ENCODE measurements at regions not wholly inside any gene's neighbourhood (a gene's known extent, or its start where the extent isn't known, plus 50 kb on each side); places are given as distances from the start of the nearest gene placed in this dataset.
A peak's percentile ranks its signal among the peaks of the same experiment; 100 is the strongest.

GRCh38 chr6:79841577-79842375, 105.6 kb downstream of the ELOVL4 start:
- ChIA-PET POLR2A (no interaction called here), CTCF (interaction anchor here (1.2 to 1.7 kb wide), 3 partner anchors 23 to 63 kb away, joined by 3 to 13 read pairs (median 4); no protein-coding TSS in a partner anchor)
- intact Hi-C loops (cut with micrococcal nuclease) (no loop called here), dilution Hi-C loops (cut with MboI; ENCODE audit: extremely low pct_ligation_motif_present, low sequenced_read_pairs) (no loop called here)
- no peaks in the 10 kb centered on the region for H4K20me1 ChIP-seq (replicated peaks; ENCODE audit: control insufficient read depth, extremely low read depth, insufficient read depth, low read length)
- H3K9me1 ChIP-seq (replicated peaks; ENCODE audit: control insufficient read depth, extremely low read depth, insufficient read depth, low read length) = no peaks in the 10 kb centered on the region
- no peak overlapping the region for H3K4me3 ChIP-seq (replicated peaks in 1 of 3; ENCODE audit: insufficient read depth in 1 of 3, low read depth in 1 of 3, low read length in 3 of 3)
- no peaks in the 10 kb centered on the region for H3K4me1 ChIP-seq (ENCODE audit: control insufficient read depth, extremely low read depth, insufficient read depth, low read length)
- no TSS peak for BruUV-seq (replicated peaks)
- peak; percentile 24 for TF ChIP-seq FOS (IDR thresholded peaks at IDR 0.05; ENCODE audit: borderline replicate concordance, insufficient read depth, low read length)
- no peak for TF ChIP-seq POLR2AphosphoS5 (IDR thresholded peaks at IDR 0.05; ENCODE audit: insufficient read depth, low read depth, low read length)
- TF ChIP-seq, protein P1, sequence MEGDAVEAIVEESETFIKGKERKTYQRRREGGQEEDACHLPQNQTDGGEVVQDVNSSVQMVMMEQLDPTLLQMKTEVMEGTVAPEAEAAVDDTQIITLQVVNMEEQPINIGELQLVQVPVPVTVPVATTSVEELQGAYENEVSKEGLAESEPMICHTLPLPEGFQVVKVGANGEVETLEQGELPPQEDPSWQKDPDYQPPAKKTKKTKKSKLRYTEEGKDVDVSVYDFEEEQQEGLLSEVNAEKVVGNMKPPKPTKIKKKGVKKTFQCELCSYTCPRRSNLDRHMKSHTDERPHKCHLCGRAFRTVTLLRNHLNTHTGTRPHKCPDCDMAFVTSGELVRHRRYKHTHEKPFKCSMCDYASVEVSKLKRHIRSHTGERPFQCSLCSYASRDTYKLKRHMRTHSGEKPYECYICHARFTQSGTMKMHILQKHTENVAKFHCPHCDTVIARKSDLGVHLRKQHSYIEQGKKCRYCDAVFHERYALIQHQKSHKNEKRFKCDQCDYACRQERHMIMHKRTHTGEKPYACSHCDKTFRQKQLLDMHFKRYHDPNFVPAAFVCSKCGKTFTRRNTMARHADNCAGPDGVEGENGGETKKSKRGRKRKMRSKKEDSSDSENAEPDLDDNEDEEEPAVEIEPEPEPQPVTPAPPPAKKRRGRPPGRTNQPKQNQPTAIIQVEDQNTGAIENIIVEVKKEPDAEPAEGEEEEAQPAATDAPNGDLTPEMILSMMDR (IDR thresholded peaks at IDR 0.05; ENCODE audit: extremely low read depth in 1 of 2, insufficient read depth in 1 of 2, low read depth in 1 of 2, low read length in 2 of 2) = peak in 1 of 2 donors; percentile 1
- DNase-seq (ENCODE audit: low read depth, low spot score) = no peak
- no peak overlapping the region for H2AFZ ChIP-seq (ENCODE audit: low read depth, low read length)
- no peak overlapping the region for H3K27ac ChIP-seq (ENCODE audit: insufficient read depth, low read depth, low read length)
- no peak overlapping the region for H3K4me2 ChIP-seq (ENCODE audit: insufficient read depth, low read length)
- no peaks in the 10 kb centered on the region for H3K79me2 ChIP-seq (ENCODE audit: control insufficient read depth, insufficient read depth, low read length)
- H3K36me3 ChIP-seq (ENCODE audit: control insufficient read depth in 2 of 2, extremely low read depth in 1 of 2, insufficient read depth in 2 of 2, low read length in 2 of 2) = no peaks in the 10 kb centered on the region
- no peaks in the 10 kb centered on the region for H3K9me3 ChIP-seq (replicated peaks; ENCODE audit: control insufficient read depth, insufficient read depth, low read length)
- FAIRE-seq = no peak
- H3K9ac ChIP-seq (replicated peaks; ENCODE audit: extremely low read depth, insufficient read depth, low read length) = no peak overlapping the region
- H3K27me3 ChIP-seq (ENCODE audit: control insufficient read depth in 2 of 2, insufficient read depth in 2 of 2, low read length in 2 of 2) = peaks cover 0 to 3% of the 10 kb centered on the region in 2 experiments

DNA sequence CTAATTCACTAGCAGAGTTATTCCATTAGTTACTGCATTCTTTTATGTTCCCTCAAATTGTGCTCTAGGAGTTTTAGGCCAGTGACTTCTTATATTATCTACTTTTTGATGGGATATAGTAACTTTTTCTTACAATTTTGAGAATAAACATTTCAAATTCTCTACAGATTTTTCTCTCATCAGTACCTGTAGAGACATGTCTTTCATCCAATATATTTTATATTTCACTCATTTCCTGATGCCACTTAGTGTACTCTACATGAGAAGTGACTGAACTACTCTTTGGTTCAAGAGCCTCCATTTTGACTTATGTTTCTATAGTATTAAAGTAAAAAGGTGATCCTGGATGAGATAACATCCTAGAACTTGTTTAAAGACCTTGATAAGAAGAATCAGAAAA, 108.5 kb downstream of the ELOVL4 start:
- Histone ChIP-seq H3K9me1 (replicated peaks; ENCODE audit: control insufficient read depth, extremely low read depth, insufficient read depth, low read length) (no peaks in the 10 kb centered on the region), H3K4me1 (ENCODE audit: control insufficient read depth, extremely low read depth, insufficient read depth, low read length) (no peaks in the 10 kb centered on the region), H3K4me2 (ENCODE audit: insufficient read depth, low read length) (no peak overlapping the region), H3K36me3 (ENCODE audit: control insufficient read depth in 2 of 2, extremely low read depth in 1 of 2, insufficient read depth in 2 of 2, low read length in 2 of 2) (no peaks in the 10 kb centered on the region), H3K27ac (ENCODE audit: insufficient read depth, low read depth, low read length) (no peak overlapping the region), H3K4me3 (replicated peaks in 1 of 3; ENCODE audit: insufficient read depth in 1 of 3, low read depth in 1 of 3, low read length in 3 of 3) (no peak overlapping the region), H3K27me3 (ENCODE audit: control insufficient read depth in 2 of 2, insufficient read depth in 2 of 2, low read length in 2 of 2) (peaks cover 0 to 3% of the 10 kb centered on the region in 2 experiments), H2AFZ (ENCODE audit: low read depth, low read length) (no peak overlapping the region), H3K79me2 (ENCODE audit: control insufficient read depth, insufficient read depth, low read length) (no peaks in the 10 kb centered on the region), H4K20me1 (replicated peaks; ENCODE audit: control insufficient read depth, extremely low read depth, insufficient read depth, low read length) (no peaks in the 10 kb centered on the region), H3K9me3 (replicated peaks; ENCODE audit: control insufficient read depth, insufficient read depth, low read length) (no peaks in the 10 kb centered on the region), H3K9ac (replicated peaks; ENCODE audit: extremely low read depth, insufficient read depth, low read length) (no peak overlapping the region)
- ChIA-PET CTCF (interaction anchor here (1.8 kb wide), 1 partner anchor 29 kb away, joined by 6 read pairs; no protein-coding TSS in a partner anchor), POLR2A (no interaction called here)
- no TSS peak for BruUV-seq (replicated peaks)
- dilution Hi-C loops (cut with MboI; ENCODE audit: extremely low pct_ligation_motif_present, low sequenced_read_pairs) = no loop called here
- no peak for FAIRE-seq
- DNase-seq (ENCODE audit: low read depth, low spot score) = no peak
- TF ChIP-seq POLR2A (IDR thresholded peaks at IDR 0.05; ENCODE audit: low read depth, low read length) (no peak), FOS (IDR thresholded peaks at IDR 0.05; ENCODE audit: borderline replicate concordance, insufficient read depth, low read length) (no peak), JUN (IDR thresholded peaks at IDR 0.05; ENCODE audit: borderline replicate concordance, insufficient read depth, insufficient read length, low read depth) (no peak), POLR2AphosphoS5 (IDR thresholded peaks at IDR 0.05; ENCODE audit: insufficient read depth, low read depth, low read length) (no peak), GATA2 (IDR thresholded peaks at IDR 0.05; ENCODE audit: insufficient read depth, insufficient read length, low read depth, low read length) (no peak), MAX (IDR thresholded peaks at IDR 0.05; ENCODE audit: insufficient read depth, insufficient read length) (no peak), EZH2 (IDR thresholded peaks at IDR 0.05; ENCODE audit: borderline replicate concordance, low read depth, low read length, severe bottlenecking) (no peak), MYC (IDR thresholded peaks at IDR 0.05; ENCODE audit: low read depth, low read length) (no peak)
- TF ChIP-seq, protein P1 (IDR thresholded peaks at IDR 0.05; ENCODE audit: extremely low read depth in 1 of 2, insufficient read depth in 1 of 2, low read depth in 1 of 2, low read length in 2 of 2) = no peak
- intact Hi-C loops (cut with micrococcal nuclease) = no loop called here

Measured in endothelial cell of umbilical vein (primary cell).